GM12873 (cell line): ENCODE measurements at regions not wholly inside any gene's neighbourhood (a gene's known extent, or its start where the extent isn't known, plus 50 kb on each side); places are given as distances from the start of the nearest gene placed in this dataset.

Source experiments
- TF ChIP-seq, protein P1 (sequence below): IDR thresholded peaks from 2 replicates; pipeline ENCODE4 v1.5.1; 2012; ENCODE audit warnings: low read depth, mild to moderate bottlenecking, moderate library complexity, low read length, control low read depth; ENCODE audit not compliant: insufficient read depth; ENCODE audit errors: missing control alignments

DNA sequence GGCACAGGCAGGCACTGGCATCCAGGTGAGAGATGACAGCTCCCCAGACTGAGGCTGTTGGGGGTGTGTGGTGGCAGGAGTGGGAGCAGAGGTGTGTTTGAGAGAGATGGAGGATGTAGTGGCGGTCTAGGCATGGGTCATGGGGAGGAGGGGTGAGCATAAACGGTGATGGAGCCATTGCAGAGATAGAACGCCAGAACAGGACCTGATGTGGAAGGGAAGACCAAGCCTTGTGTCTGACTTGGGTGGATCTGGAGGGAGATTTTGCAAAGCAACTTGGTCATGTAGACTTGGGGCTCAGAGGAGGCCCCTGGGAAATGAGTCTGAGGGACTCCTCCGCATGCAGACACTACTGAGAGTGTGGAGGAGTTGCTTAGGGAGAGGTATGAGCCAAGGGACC, 50.0 kb upstream of the CLDN5 start:
- TF ChIP-seq, protein P1, sequence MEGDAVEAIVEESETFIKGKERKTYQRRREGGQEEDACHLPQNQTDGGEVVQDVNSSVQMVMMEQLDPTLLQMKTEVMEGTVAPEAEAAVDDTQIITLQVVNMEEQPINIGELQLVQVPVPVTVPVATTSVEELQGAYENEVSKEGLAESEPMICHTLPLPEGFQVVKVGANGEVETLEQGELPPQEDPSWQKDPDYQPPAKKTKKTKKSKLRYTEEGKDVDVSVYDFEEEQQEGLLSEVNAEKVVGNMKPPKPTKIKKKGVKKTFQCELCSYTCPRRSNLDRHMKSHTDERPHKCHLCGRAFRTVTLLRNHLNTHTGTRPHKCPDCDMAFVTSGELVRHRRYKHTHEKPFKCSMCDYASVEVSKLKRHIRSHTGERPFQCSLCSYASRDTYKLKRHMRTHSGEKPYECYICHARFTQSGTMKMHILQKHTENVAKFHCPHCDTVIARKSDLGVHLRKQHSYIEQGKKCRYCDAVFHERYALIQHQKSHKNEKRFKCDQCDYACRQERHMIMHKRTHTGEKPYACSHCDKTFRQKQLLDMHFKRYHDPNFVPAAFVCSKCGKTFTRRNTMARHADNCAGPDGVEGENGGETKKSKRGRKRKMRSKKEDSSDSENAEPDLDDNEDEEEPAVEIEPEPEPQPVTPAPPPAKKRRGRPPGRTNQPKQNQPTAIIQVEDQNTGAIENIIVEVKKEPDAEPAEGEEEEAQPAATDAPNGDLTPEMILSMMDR, result no peak

DNA sequence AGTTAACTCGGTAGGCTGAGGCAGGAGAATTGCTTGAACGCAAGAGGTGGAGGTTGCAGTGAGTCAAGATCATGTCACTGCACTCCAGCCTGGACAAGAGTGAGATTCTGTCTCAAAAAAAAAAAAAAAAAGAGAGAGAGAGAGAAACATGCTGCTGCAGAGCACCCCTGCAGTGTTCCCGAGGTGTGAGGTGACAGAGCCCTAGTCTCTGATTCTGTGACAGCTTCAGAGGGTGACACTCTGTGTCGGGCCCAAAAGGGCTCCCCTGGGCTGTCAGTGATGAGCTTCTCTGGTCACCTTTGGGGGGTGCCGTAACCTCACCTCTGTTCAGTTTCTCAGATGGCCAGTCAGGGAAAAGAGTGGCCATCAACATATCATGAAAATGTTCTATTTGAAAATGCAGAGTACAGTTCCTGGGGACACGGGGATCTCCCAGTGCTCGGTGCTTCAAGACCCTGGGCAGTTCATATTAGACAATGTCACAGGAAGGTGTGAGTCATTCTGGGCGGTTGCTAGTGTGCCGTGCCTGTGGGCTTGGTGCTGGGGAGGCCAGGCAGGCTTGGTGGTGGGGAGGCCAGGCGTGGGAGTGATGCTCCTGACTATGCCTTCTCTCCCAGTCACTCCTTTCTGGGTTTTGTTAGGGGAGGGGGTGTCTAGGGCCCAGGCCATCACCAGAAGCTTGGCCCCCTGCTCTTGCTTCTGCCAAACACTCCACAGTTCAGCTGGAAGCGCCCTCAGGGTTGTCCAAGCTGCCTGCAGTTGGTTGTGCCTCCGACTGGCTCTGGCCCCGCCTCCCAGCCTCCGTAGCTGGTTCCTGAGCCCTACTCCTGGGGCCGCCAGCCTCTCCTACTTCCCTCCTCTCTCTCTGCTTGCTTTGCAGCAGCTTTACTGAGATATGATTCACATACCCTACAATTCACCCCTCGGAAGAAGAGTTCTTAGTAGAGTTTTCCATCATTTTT, 52.5 kb upstream of the CLDN5 start:
- TF ChIP-seq, protein P1, result no peak

DNA sequence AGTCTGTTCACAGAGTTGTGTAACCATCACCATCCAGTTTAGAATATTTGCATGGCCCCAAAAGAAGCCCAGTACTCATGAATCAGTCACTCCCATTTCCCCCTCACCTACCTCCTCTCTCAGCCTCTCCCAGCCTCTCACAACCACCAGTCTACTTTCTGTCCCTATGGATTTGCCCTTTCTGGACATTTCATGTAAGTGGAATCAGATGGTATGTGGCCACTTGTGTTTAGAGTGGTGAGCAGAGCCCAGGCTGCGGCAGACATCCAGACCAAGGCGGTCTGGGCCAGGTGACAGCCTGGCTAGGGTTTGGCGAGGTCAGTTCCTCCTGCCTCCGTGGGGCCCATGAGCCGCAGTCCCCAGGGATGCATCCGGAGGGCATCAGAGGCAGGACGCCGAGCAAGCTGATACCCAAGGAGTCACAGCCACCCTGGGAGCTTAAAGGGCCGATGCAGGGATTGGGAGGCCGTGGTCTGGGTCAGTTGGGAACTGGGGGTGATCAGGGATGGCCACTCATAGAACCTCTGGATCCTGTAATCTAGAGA, 53.3 kb upstream of the CLDN5 start:
- TF ChIP-seq, protein P1, result no peak

- TF ChIP-seq, protein P1, result no peak
These were observed 54.2 kb upstream of the CLDN5 start for GRCh38 chr22:19578180-19579004.

- TF ChIP-seq, protein P1, result no peak
These were observed 55.1 kb upstream of the CLDN5 start for GRCh38 chr22:19579115-19579811.

DNA sequence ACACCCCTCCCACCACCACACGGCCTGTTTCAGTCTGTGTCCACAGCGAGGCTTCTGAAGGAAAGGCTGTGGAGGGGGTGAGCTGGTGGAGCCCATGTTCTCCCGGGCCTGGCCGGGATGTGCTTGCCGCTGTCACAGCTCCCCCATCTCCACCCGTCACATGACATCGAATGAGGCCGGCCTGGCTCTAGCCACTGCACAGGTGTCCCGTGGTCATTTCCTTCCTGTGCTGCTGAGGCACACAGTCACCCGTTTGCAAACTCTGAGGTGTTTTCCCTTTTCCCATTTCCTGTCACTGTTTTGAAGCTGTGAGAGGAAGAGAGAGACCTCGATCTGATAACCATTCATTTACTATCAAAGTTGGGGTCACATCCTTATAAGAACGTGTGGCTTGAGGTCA, 55.7 kb upstream of the CLDN5 start:
- TF ChIP-seq, protein P1, result no peak
